SK-N-SH (cell line): ENCODE measurements at regions not wholly inside any gene's neighbourhood (a gene's known extent, or its start where the extent isn't known, plus 50 kb on each side); places are given as distances from the start of the nearest gene placed in this dataset.

Experiments used
- CTCF ChIA-PET: fragments of 300-600, 350-600 bp; formaldehyde crosslinking; extraction: SDS; loops from one replicate; lab custom pipeline; 2021; lab: Yijun Ruan, JAX
- POLR2A ChIA-PET: fragments of 350-600 bp; sonication (Branson Sonifier 250); formaldehyde crosslinking; extraction: SDS; loops from one replicate; lab custom pipeline; 2020; ENCODE audit warnings: antibody characterized with exemption, inconsistent platforms; lab: Yijun Ruan, JAX
- DNase-seq: peaks from one replicate; pipeline ENCODE4 v3.0.0; 2012
- H2AFZ ChIP-seq: fragments of 200-600 bp; sonication (generic); 2 replicates; pipeline ENCODE4 v1.8.1; 2016; ENCODE audit warnings: antibody characterized with exemption, mild to moderate bottlenecking, low read depth
- H3F3A ChIP-seq: fragments of 200-600 bp; sonication (generic); replicated peaks from 2 replicates; pipeline ENCODE3; 2016; ENCODE audit warnings: antibody characterized with exemption, mild to moderate bottlenecking; ENCODE audit not compliant: insufficient read depth
- H3K27ac ChIP-seq, 2 experiments: fragments of 200-500 bp in 1 of 2; fragments of 200-600 bp in 1 of 2; sonication (Bioruptor generic) in 1 of 2; sonication (generic), shearing (Covaris generic) in 1 of 2; 2 replicates each; pipeline versions ENCODE4 v1.5.1 to v1.6.1; 2014 to 2016; ENCODE audit warnings: low read depth in 2 of 2, inconsistent platforms in 1 of 2, low read length in 1 of 2, mild to moderate bottlenecking in 1 of 2, mixed read lengths in 1 of 2
- H3K27me3 ChIP-seq: fragments of 200-600 bp; sonication (generic), shearing (Covaris generic); 2 replicates; pipeline ENCODE4 v1.6.1; 2016; ENCODE audit warnings: mixed run types; ENCODE audit not compliant: insufficient read depth
- H3K36me3 ChIP-seq, 2 experiments: fragments of 200-500 bp in 1 of 2; fragments of 200-600 bp in 1 of 2; sonication (Bioruptor generic) in 1 of 2; sonication (generic) in 1 of 2; replicated peaks in 1 of 2; 2 replicates each; pipeline versions ENCODE3 to v1.5.1; 2014 to 2016; ENCODE audit warnings: low read length in 1 of 2, mild to moderate bottlenecking in 1 of 2; ENCODE audit not compliant: insufficient read depth in 2 of 2, control insufficient read depth in 1 of 2
- H3K4me1 ChIP-seq, 2 experiments: fragments of 200-500 bp in 1 of 2; fragments of 200-600 bp in 1 of 2; sonication (Bioruptor generic) in 1 of 2; sonication (generic), shearing (Covaris generic) in 1 of 2; 2 replicates each; pipeline versions ENCODE4 v1.5.1 to v1.6.1; 2014 to 2016; ENCODE audit warnings: low read depth in 1 of 2, low read length in 1 of 2, mixed run types in 1 of 2; ENCODE audit not compliant: insufficient read depth in 2 of 2, control insufficient read depth in 1 of 2
- H3K4me2 ChIP-seq: fragments of 200-600 bp; sonication (generic), shearing (Covaris generic); 2 replicates; pipeline ENCODE4 v1.6.1; 2017; ENCODE audit warnings: mixed run types
- H3K4me3 ChIP-seq, 2 experiments: fragments of 200-500 bp in 1 of 2; fragments of 200-600 bp in 1 of 2; sonication (Bioruptor generic) in 1 of 2; sonication (generic), shearing (Covaris generic) in 1 of 2; 2 replicates each; pipeline versions ENCODE4 v1.5.1 to v1.8.1; 2014 to 2016; ENCODE audit warnings: low read depth in 2 of 2, inconsistent platforms in 1 of 2, low read length in 1 of 2, mild to moderate bottlenecking in 1 of 2, mixed read lengths in 1 of 2, moderate library complexity in 1 of 2
- H3K79me2 ChIP-seq: fragments of 200-600 bp; sonication (generic); 2 replicates; pipeline ENCODE4 v1.8.1; 2017; ENCODE audit warnings: mild to moderate bottlenecking; ENCODE audit not compliant: insufficient read depth
- H3K9ac ChIP-seq: fragments of 200-600 bp; sonication (generic); 2 replicates; pipeline ENCODE4 v1.6.1; 2017; ENCODE audit warnings: mixed run types
- H3K9me2 ChIP-seq: fragments of 200-600 bp; sonication (generic); 2 replicates; pipeline ENCODE4 v1.6.1; 2017; ENCODE audit warnings: mixed run types
- H3K9me3 ChIP-seq: fragments of 200-600 bp; sonication (generic); 2 replicates; pipeline ENCODE4 v1.6.1; 2017; ENCODE audit warnings: mixed run types, mild to moderate bottlenecking, moderate library complexity
- H4K20me1 ChIP-seq: fragments of 200-600 bp; sonication (generic); 2 replicates; pipeline ENCODE4 v1.6.1; 2017; ENCODE audit warnings: mild to moderate bottlenecking, mixed run types; ENCODE audit not compliant: insufficient read depth
- NFIC ChIP-seq: IDR thresholded peaks from 2 replicates; pipeline ENCODE4 v1.4.0; 2012; ENCODE audit warnings: borderline replicate concordance
- RAD21 ChIP-seq: IDR thresholded peaks from 2 replicates; pipeline ENCODE4 v1.6.1; 2012; ENCODE audit warnings: mild to moderate bottlenecking, low read length
- RCOR1 ChIP-seq: fragments of 150-350 bp; IDR thresholded peaks from 2 replicates; pipeline ENCODE4 v1.6.1; 2017; ENCODE audit warnings: antibody characterized with exemption, low read length
- YY1 ChIP-seq: IDR thresholded peaks from 2 replicates; pipeline ENCODE4 v1.4.0; 2012; ENCODE audit warnings: low read depth, mild to moderate bottlenecking
- WGBS: methylation state at CpG from one replicate; pipeline ENCODE4 v1.1.6; 2017; ENCODE audit warnings: low lambda C conversion rate; 5-methylcytosine and 5-hydroxymethylcytosine counted together
- TF ChIP-seq, protein P1 (sequence below): IDR thresholded peaks from 2 replicates; pipeline ENCODE4; 2012
- TF ChIP-seq, protein P2 (sequence below): IDR thresholded peaks from 2 replicates; pipeline ENCODE4 v1.6.1; 2012; ENCODE audit warnings: mild to moderate bottlenecking, low read depth, low read length, moderate library complexity
- TF ChIP-seq, protein P3 (sequence below): fragments of 200-600 bp; sonication (generic); IDR thresholded peaks from 2 replicates; pipeline ENCODE4 v1.6.1; 2017; ENCODE audit warnings: antibody characterized with exemption, mild to moderate bottlenecking, moderate library complexity
- TF ChIP-seq, protein P4 (sequence below): IDR thresholded peaks from 2 replicates; pipeline ENCODE4 v1.4.0; 2012; ENCODE audit warnings: low read depth, borderline replicate concordance

DNA sequence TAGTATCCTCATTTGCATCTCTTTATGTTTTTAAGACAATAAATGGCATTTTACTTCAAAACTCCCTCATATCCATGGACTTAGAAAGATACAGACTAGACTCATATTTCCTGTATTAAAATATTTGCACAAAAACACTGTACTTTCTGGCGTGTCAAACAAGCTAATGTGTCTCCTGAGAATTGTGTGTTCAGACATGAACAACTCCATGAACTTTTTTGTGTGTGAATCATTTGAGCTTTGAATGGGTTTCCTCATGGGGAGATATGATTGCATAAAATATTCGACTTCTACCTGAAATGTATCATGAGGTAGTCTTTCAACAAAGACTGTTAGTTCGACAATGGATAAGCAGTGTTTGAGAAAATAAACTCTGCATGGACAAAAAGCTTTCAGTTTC is 58.8 kb downstream of the TMEM30B start (continued):
- TF ChIP-seq, protein P1, sequence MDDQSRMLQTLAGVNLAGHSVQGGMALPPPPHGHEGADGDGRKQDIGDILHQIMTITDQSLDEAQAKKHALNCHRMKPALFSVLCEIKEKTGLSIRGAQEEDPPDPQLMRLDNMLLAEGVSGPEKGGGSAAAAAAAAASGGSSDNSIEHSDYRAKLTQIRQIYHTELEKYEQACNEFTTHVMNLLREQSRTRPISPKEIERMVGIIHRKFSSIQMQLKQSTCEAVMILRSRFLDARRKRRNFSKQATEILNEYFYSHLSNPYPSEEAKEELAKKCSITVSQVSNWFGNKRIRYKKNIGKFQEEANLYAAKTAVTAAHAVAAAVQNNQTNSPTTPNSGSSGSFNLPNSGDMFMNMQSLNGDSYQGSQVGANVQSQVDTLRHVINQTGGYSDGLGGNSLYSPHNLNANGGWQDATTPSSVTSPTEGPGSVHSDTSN: no peak
- TF ChIP-seq NFIC (no peak), RAD21 (no peak)
- TF ChIP-seq, protein P2, sequence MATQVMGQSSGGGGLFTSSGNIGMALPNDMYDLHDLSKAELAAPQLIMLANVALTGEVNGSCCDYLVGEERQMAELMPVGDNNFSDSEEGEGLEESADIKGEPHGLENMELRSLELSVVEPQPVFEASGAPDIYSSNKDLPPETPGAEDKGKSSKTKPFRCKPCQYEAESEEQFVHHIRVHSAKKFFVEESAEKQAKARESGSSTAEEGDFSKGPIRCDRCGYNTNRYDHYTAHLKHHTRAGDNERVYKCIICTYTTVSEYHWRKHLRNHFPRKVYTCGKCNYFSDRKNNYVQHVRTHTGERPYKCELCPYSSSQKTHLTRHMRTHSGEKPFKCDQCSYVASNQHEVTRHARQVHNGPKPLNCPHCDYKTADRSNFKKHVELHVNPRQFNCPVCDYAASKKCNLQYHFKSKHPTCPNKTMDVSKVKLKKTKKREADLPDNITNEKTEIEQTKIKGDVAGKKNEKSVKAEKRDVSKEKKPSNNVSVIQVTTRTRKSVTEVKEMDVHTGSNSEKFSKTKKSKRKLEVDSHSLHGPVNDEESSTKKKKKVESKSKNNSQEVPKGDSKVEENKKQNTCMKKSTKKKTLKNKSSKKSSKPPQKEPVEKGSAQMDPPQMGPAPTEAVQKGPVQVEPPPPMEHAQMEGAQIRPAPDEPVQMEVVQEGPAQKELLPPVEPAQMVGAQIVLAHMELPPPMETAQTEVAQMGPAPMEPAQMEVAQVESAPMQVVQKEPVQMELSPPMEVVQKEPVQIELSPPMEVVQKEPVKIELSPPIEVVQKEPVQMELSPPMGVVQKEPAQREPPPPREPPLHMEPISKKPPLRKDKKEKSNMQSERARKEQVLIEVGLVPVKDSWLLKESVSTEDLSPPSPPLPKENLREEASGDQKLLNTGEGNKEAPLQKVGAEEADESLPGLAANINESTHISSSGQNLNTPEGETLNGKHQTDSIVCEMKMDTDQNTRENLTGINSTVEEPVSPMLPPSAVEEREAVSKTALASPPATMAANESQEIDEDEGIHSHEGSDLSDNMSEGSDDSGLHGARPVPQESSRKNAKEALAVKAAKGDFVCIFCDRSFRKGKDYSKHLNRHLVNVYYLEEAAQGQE: no peak

DNA sequence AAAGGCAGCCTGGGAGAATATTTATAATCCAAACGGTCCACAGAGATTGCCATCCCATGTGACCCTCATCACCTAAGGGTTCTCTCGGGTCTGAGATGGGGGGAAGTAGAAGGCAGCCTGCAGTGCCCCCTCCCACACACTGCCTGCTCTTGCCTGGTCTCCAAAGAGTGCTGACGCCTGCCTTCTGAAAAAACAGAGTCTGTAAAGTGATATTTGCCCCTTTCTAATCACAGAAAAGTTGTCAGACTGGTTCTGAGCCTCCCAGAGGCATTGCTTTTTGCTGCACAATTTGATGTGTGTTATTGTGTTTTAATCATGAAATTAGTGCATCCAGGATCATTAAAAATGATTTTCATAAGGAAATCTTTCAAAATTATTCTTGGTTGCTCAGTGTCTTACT is 59.2 kb downstream of the TMEM30B start:
- TF ChIP-seq RCOR1: no peak
- TF ChIP-seq, protein P1: no peak
- TF ChIP-seq, protein P3, sequence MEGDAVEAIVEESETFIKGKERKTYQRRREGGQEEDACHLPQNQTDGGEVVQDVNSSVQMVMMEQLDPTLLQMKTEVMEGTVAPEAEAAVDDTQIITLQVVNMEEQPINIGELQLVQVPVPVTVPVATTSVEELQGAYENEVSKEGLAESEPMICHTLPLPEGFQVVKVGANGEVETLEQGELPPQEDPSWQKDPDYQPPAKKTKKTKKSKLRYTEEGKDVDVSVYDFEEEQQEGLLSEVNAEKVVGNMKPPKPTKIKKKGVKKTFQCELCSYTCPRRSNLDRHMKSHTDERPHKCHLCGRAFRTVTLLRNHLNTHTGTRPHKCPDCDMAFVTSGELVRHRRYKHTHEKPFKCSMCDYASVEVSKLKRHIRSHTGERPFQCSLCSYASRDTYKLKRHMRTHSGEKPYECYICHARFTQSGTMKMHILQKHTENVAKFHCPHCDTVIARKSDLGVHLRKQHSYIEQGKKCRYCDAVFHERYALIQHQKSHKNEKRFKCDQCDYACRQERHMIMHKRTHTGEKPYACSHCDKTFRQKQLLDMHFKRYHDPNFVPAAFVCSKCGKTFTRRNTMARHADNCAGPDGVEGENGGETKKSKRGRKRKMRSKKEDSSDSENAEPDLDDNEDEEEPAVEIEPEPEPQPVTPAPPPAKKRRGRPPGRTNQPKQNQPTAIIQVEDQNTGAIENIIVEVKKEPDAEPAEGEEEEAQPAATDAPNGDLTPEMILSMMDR: no peak
- TF ChIP-seq, protein P4, sequence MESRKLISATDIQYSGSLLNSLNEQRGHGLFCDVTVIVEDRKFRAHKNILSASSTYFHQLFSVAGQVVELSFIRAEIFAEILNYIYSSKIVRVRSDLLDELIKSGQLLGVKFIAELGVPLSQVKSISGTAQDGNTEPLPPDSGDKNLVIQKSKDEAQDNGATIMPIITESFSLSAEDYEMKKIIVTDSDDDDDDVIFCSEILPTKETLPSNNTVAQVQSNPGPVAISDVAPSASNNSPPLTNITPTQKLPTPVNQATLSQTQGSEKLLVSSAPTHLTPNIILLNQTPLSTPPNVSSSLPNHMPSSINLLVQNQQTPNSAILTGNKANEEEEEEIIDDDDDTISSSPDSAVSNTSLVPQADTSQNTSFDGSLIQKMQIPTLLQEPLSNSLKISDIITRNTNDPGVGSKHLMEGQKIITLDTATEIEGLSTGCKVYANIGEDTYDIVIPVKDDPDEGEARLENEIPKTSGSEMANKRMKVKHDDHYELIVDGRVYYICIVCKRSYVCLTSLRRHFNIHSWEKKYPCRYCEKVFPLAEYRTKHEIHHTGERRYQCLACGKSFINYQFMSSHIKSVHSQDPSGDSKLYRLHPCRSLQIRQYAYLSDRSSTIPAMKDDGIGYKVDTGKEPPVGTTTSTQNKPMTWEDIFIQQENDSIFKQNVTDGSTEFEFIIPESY: no peak
- no peak for TF ChIP-seq YY1
- CTCF ChIA-PET: interaction anchor here (1.0 kb wide), 1 partner anchor 40 kb away, joined by 3 read pairs; no protein-coding TSS in a partner anchor
- WGBS: 46% methylated on average over 3 of the region's 3 CpGs

More for the DNA sequence above, 59.2 kb downstream of the TMEM30B start:
- Histone ChIP-seq H4K20me1 (no peaks in the 10 kb centered on the region), H3K79me2 (no peaks in the 10 kb centered on the region), H3K27me3 (no peaks in the 10 kb centered on the region), H3K4me2 (no peak overlapping the region), H3K4me3 (no peak overlapping the region), H3K36me3 (no peaks in the 10 kb centered on the region), H3K27ac (no peak overlapping the region), H2AFZ (no peak overlapping the region), H3K9me2 (no peaks in the 10 kb centered on the region), H3F3A (no peaks in the 10 kb centered on the region), H3K4me1 (peaks cover 5 to 12% of the 10 kb centered on the region in 2 experiments; a peak in 2 of 4 replicates), H3K9ac (no peak overlapping the region), H3K9me3 (no peaks in the 10 kb centered on the region)
- POLR2A ChIA-PET: no interaction called here
- no peak for DNase-seq
